Large intestine (tissue), 3 donors: ENCODE measurements at regions not wholly inside any gene's neighbourhood (a gene's known extent, or its start where the extent isn't known, plus 50 kb on each side); places are given as distances from the start of the nearest gene placed in this dataset.

Experiments
- DNase-seq, 2 donors: peaks; one replicate each; pipeline versions ENCODE4 v3.0.0 to v3.0.0-alpha.2; 2013
- H3K27ac ChIP-seq: one replicate; pipeline ENCODE4 v1.5.1; 2013; ENCODE audit warnings: low read length
- H3K27me3 ChIP-seq: 2 replicates; pipeline ENCODE4 v1.6.1; 2013; ENCODE audit warnings: low read length; ENCODE audit not compliant: control insufficient read depth, insufficient read depth
- H3K36me3 ChIP-seq: 2 replicates; pipeline ENCODE4 v1.6.1; 2013; ENCODE audit warnings: low read length; ENCODE audit not compliant: control insufficient read depth, insufficient read depth
- H3K4me1 ChIP-seq: one replicate; pipeline ENCODE4 v1.6.1; 2013; ENCODE audit warnings: low read length; ENCODE audit not compliant: control insufficient read depth, insufficient read depth
- H3K4me3 ChIP-seq: one replicate; pipeline ENCODE4 v1.5.1; 2013; ENCODE audit warnings: low read length
- H3K9me3 ChIP-seq: one replicate; pipeline ENCODE4 v1.6.1; 2013; ENCODE audit warnings: mild to moderate bottlenecking, low read depth, low read length, moderate library complexity; ENCODE audit not compliant: control insufficient read depth
- WGBS: methylation state at CpG from one replicate; pipeline ENCODE4 v1.1.5; 2013; ENCODE audit warnings: low lambda C conversion rate; ENCODE audit not compliant: insufficient coverage; 5-methylcytosine and 5-hydroxymethylcytosine counted together

DNA sequence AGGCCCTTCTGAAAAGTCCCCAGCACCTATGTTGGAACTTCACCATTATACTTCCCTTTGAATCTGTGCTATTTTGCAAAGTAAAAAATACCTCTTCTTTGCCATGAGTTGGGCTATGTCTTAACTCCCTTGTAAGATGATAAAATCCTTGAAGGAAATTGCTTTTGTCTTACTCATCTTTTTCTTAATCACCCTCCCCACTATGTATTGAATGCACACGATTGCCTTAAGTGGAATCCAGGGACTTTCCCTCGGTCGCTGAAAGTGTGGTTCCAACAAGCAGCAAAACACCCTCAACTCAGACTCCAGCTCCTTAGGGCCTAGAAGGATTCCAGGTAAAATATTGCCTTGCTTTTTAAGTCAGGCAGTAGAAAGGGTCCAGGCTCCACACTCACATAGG lies 173.2 kb upstream of the ARL4C start:
- H3K4me3 ChIP-seq, result no peak overlapping the region
- no CpG with 5 or more reads among the region's 3 CpGs for WGBS
- H3K27me3 ChIP-seq, result no peaks in the 10 kb centered on the region
- H3K4me1 ChIP-seq, result no peaks in the 10 kb centered on the region
- DNase-seq, result no peak
- no peaks in the 10 kb centered on the region for H3K36me3 ChIP-seq
- no peaks in the 10 kb centered on the region for H3K9me3 ChIP-seq
- no peak overlapping the region for H3K27ac ChIP-seq

DNA sequence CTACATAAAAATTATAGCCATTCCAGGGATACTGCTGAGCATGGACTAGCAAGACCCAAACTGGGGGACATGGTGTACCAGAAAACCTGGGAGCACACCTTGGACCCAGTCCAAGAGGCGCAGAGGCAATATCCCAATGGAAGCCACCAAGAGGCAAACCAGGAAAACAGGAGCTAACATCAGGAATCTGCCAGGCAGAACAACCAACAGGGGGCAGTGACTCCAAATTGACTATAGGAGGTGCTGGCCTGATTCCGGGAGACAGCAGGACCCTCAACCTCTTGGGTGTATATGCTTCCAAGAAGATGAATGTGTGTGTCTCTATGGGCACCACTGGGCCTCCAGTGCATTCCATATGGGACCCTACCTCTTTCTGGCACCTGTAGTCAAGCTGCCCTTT lies 172.7 kb upstream of the ARL4C start:
- Histone ChIP-seq H3K4me1 (no peaks in the 10 kb centered on the region), H3K27me3 (no peaks in the 10 kb centered on the region), H3K36me3 (no peaks in the 10 kb centered on the region), H3K27ac (no peak overlapping the region), H3K9me3 (no peaks in the 10 kb centered on the region), H3K4me3 (no peak overlapping the region)
- WGBS, result no CpG with 5 or more reads among the region's 2 CpGs
- DNase-seq, result no peak

DNA sequence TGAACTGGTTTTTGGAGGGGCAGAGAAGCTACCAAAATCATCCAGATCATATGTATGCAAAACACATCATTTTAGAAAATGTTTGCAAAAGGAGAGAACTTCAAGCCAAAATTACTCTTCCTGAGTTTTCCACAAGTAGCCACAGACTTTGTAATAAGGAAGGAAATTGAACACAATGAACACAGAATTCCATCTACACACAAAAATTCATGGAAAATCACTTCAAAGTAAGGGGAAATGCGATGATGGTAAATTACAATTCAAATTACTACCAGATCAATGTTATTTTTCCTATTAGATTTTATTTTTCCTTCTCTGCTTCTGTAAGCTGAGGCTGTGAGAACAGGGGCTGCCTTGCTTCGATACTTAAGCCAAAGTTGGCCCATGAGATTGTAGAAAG lies 172.1 kb upstream of the ARL4C start:
- H3K27me3 ChIP-seq, result no peaks in the 10 kb centered on the region
- no CpG with 5 or more reads among the region's 2 CpGs for WGBS
- H3K4me1 ChIP-seq, result no peaks in the 10 kb centered on the region
- H3K36me3 ChIP-seq, result no peaks in the 10 kb centered on the region
- no peak for DNase-seq
- no peak overlapping the region for H3K4me3 ChIP-seq
- no peak overlapping the region for H3K27ac ChIP-seq
- H3K9me3 ChIP-seq, result no peaks in the 10 kb centered on the region

DNA sequence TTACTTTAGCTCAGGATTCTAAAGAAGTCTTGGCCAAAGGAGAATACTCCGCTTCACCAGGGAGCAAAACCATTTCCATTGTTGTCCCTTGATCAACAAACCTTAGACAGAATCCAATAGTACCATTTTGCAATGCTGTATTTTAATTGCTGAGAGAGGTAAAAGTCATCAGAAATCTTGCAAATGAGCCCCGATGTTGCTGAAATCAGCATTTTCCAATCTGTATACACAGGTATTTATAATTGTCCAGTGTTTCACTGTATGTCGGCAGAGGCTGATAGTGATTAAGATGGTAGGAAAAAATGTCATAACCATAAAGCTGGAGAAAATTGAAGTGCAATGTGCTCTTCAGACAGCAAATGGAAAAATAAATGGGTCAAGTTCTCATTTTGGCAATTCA lies 170.0 kb upstream of the ARL4C start:
- no peak overlapping the region for H3K4me3 ChIP-seq
- H3K27me3 ChIP-seq, result no peaks in the 10 kb centered on the region
- no peaks in the 10 kb centered on the region for H3K9me3 ChIP-seq
- DNase-seq, result no peak
- WGBS, result 100% methylated on average over 1 of the region's 3 CpGs
- H3K36me3 ChIP-seq, result no peaks in the 10 kb centered on the region
- no peak overlapping the region for H3K27ac ChIP-seq
- no peaks in the 10 kb centered on the region for H3K4me1 ChIP-seq

DNA sequence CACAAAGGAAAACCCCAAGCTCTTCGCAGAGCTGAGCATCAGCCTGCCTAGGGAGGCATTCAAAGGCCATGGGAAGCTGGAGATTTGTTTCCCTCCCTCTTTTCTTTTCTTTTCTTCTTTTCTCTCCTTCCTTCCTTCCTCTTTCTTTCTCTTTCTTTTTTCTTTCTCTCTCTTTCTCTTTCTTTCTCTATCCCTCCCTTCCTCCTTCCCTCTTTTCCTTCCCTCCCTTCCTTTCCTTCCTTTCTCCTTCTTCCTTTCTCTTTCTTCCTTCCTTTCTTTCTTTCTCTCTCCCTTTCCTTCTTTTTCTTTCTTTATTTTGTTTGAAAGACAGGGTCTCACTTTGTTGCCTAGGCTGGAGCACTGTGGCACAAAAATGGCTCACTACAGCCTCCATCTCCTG lies 168.4 kb upstream of the ARL4C start:
- DNase-seq, result no peak
- Histone ChIP-seq H3K27me3 (no peaks in the 10 kb centered on the region), H3K9me3 (no peaks in the 10 kb centered on the region), H3K4me3 (no peak overlapping the region), H3K36me3 (no peaks in the 10 kb centered on the region), H3K27ac (no peak overlapping the region), H3K4me1 (no peaks in the 10 kb centered on the region)
- 100% methylated on average over 1 of the region's 1 CpG for WGBS

DNA sequence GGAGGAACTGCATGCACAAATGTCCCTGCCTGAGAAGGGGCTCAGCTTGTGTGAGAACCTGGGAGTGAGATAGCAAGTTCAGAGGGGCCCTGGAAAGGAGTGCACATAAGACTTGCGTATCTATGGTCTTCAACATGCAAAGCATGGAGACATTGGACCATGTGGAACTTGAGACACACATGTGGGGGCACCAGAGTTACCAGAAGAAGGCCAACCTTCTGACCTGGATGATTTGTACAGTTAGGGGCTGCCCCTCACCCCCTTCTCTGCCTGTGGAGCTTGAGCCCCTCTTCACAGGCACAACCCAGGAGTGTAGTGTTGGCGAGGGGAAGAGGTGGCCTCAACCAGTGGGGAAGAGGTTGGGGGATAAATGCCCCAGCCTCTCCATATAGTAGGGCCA lies 165.0 kb upstream of the ARL4C start:
- no peaks in the 10 kb centered on the region for H3K27me3 ChIP-seq
- WGBS, result no CpG with 5 or more reads among the region's 2 CpGs
- H3K36me3 ChIP-seq, result no peaks in the 10 kb centered on the region

DNA sequence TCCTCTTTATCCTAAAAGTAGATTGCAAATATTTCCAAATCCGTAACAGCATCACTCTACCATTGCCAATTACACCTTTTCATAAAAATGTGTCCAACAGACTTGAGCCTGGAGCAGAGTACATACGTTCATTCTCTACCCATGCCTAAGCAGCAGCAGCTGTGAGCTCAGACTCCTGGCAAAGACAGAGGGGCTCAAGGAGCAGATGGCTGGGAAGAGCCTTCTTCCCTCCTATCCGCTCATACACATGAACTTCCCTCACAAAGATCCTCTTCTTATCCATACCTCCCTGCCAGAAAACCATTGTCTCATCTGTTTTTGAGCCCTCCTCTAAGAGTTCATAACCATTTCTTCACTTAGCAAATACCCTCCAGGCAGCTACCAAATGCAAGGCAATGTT lies 164.3 kb upstream of the ARL4C start:
- Histone ChIP-seq H3K4me3 (no peak overlapping the region), H3K9me3 (no peaks in the 10 kb centered on the region), H3K4me1 (no peaks in the 10 kb centered on the region), H3K27me3 (no peaks in the 10 kb centered on the region), H3K36me3 (no peaks in the 10 kb centered on the region), H3K27ac (no peak overlapping the region)
- no peak for DNase-seq
- 60% methylated on average over 1 of the region's 3 CpGs for WGBS

More for the DNA sequence above, 165.0 kb upstream of the ARL4C start:
- Histone ChIP-seq H3K4me1 (no peaks in the 10 kb centered on the region), H3K9me3 (no peaks in the 10 kb centered on the region), H3K4me3 (no peak overlapping the region), H3K27ac (no peak overlapping the region)
- DNase-seq, result no peak

DNA sequence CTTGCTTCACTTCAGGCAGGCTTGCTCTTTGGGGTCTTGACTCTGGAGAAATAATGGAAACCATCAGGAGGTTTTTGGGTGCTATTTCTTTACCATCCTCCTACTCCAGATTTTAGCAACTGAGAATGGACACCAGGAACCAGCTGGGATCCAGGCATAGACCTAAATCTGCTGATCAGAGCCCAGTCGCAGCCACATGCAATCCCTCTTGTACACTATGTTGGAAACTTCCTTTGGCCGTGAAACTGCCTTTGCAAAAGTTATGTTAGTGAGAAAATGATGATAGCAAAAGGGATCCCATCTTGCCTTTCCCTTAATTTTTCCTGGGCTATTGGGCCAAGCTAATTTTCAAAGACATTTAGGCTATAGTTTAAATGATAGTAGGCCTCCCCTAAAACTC lies 158.8 kb upstream of the ARL4C start:
- no CpG with 5 or more reads among the region's 2 CpGs for WGBS
- no peak overlapping the region for H3K27ac ChIP-seq
- H3K36me3 ChIP-seq, result no peaks in the 10 kb centered on the region
- H3K27me3 ChIP-seq, result no peaks in the 10 kb centered on the region
- DNase-seq, result no peak
- no peak overlapping the region for H3K4me3 ChIP-seq
- no peaks in the 10 kb centered on the region for H3K9me3 ChIP-seq
- H3K4me1 ChIP-seq, result no peaks in the 10 kb centered on the region

DNA sequence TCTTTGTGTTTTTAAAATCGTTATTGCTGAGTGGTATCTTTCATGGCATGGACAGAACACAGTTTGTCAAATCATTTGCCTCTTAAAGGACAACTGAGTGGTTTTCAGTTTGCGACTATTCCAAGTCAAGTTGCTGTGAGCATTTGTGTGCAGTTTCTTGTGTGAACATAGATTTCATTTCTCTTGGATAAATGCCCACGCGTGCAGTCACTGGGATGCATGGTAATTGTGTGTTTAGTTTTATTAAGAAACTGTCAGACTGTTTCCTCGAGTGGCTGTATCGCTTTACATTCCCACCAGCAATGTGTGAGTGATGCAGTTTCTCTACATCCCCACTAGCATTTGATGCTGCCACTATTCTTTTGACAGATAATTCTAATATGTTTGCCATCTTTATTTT lies 154.0 kb upstream of the ARL4C start:
- H3K36me3 ChIP-seq, result no peaks in the 10 kb centered on the region
- no peak for DNase-seq
- no peak overlapping the region for H3K4me3 ChIP-seq
- H3K27me3 ChIP-seq, result no peaks in the 10 kb centered on the region
- H3K27ac ChIP-seq, result no peak overlapping the region
- no peaks in the 10 kb centered on the region for H3K4me1 ChIP-seq
- 100% methylated on average over 2 of the region's 6 CpGs for WGBS
- H3K9me3 ChIP-seq, result no peaks in the 10 kb centered on the region

DNA sequence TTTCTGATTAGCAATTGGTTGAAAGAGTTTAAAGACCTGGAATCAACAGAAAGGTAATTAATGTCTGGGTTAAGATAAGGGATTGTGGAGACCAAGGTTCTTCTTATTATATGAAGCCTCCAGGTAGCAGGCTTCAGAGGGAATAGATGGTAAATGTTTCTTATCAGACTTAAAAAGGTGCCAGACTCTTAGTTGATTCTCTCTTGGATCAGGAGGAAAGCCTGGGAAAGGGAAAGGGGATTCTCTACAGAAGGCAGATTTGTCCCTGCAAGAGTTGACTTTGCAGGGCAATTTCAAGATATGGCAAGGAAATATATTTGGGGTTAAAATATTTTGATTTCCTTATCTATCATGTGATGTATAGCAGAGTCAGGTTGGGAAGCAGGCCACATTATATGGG lies 153.1 kb upstream of the ARL4C start:
- no peak for DNase-seq
- Histone ChIP-seq H3K36me3 (no peaks in the 10 kb centered on the region), H3K9me3 (no peaks in the 10 kb centered on the region), H3K4me3 (no peak overlapping the region), H3K27me3 (no peaks in the 10 kb centered on the region), H3K27ac (no peak overlapping the region), H3K4me1 (no peaks in the 10 kb centered on the region)

DNA sequence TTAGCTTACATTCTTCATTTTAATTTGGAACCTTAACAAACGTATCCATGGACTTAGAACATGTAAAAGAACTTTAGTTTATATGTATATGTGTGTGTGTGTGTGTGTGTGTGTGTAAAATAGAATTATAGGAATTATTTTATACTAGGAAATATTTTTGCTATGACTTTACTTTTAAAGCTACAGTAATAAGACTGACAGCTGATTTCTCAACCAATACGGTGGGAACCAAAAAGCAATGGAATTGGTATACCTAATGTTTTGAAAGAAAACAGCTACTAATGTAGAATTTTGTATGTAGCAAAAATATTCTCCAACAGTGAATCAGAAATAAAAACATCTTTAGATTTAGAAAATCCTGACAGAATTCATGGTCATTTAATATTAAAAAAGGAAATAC lies 146.5 kb upstream of the ARL4C start:
- no peaks in the 10 kb centered on the region for H3K4me1 ChIP-seq
- DNase-seq, result no peak
- H3K9me3 ChIP-seq, result peaks cover 7% of the 10 kb centered on the region
- no peaks in the 10 kb centered on the region for H3K27me3 ChIP-seq
- 93% methylated on average over 2 of the region's 2 CpGs for WGBS
- no peak overlapping the region for H3K27ac ChIP-seq
- no peaks in the 10 kb centered on the region for H3K36me3 ChIP-seq
- H3K4me3 ChIP-seq, result no peak overlapping the region
